ENCODE measurements at regions not wholly inside any gene's neighbourhood (a gene's known extent, or its start where the extent isn't known, plus 50 kb on each side); places are given as distances from the start of the nearest gene placed in this dataset.

DNA sequence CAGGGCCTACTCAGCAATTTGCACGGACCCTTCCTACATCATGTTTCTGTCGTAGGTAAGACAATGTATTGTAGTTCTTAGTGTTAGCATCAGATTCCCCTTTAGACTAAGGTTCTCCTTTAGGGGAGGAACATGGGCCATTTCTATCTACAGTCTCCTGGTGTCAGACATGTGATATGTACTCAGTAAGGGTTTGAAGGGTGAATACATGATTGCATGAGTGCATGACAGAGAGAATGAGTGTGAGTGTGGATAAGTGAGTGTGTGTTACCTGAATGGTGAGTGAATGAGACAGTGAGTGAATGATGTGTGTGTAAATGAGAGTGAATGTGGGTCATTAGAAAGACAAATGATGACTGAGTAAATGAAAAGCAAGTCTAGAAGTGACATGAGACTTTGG is 476.8 kb downstream of the HAPSTR1 start:
- no peak for TF ChIP-seq POLR2A (IDR thresholded peaks at IDR 0.05; ENCODE audit: low read depth, low read length)
- TF ChIP-seq POLR2AphosphoS5 (IDR thresholded peaks at IDR 0.05; ENCODE audit: low read depth, low read length): no peak
- TF ChIP-seq TAF1 (IDR thresholded peaks at IDR 0.05; ENCODE audit: borderline replicate concordance, low read depth, low read length): no peak

All from GM12892 (cell line).